ENCODE measurements at regions not wholly inside any gene's neighbourhood (a gene's known extent, or its start where the extent isn't known, plus 50 kb on each side); places are given as distances from the start of the nearest gene placed in this dataset.
"Not testable (repeated sequence)": the region's sequence is repeated elsewhere in the genome, so short reads cannot be mapped to it uniquely, and the experiment has no call there.

DNA sequence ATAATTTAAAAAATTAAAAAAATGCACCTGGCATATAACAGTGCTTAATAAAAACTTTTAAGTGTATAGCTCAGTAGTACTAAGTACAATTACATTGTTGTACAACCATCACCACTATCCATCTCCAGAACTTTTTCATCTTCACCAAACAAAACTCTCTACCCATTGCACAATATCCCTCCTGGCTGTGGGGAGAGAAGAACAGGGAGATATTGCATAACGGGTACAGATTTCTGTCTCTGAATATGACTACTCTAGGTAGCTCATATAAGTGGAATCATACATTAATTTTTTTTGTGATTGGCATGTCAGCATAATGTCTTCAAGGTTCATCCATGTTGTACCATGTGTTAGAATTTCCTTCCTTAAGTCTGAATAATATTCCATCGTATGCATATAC is 91.0 kb upstream of the PLAAT1 start (continued):
- no peak for TF ChIP-seq EZH2 (IDR thresholded peaks at IDR 0.05; ENCODE audit: low read depth, unreplicated experiment)

DNA sequence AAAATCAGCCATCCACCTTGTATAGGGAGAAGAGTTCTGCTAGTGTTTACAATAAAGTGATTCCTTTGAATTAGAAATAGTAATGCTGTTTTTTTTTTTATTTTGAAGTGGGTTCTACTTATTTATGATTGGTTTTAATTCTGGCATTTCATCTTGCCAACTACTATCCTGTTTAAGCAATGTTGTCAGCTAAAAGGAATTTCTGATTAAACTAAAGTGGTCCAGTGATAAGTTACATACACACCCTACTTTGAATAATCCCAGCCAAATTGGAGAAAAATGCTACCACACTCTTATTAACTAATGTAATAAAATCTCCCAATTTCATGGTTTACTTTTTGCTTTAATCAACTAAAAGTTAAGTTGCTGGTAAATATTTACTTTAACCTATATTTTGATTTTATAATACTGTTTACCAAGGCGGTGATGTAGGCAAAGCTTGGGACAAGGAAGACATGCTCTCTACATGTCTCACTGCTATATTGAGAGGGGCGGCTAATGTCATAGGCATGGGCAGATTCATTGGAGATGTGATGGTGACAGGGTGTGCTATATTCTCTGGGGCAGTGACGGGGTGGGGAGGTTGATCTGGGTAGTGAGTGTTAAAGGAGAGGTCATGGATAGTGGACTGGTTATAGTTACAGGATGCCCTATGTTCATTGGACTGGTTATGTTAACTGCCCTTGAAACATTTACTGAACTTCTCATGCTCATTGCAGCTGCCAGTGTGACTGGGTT is 85.8 kb upstream of the PLAAT1 start:
- not testable (repeated sequence) for H2AFZ ChIP-seq

DNA sequence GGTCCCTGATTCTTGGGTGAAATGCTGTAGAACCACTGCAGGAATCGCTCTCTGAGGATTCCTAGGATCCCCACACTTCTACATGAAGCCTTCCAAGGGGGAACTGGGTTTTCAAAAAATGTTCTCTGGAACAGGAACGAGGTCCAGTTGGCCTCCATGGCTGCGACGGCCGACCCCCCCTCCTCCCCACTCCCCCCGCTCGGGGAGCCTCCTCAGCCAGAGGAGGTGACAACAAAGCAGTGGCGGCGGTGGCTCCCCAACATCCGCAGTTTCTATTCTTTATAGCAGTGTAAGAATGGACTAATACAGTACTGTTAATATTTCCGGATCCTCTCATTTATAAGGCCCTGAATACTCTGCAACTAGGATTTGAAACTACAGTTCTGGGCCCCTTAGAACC is 84.0 kb upstream of the PLAAT1 start:
- Mint-ChIP-seq H3K9me3 (no peaks in the 10 kb centered on the region), H3K4me3 (no peak overlapping the region), H3K27ac (no peak overlapping the region), H3K4me1 (no peaks in the 10 kb centered on the region), H3K36me3 (ENCODE audit: low read depth) (no peaks in the 10 kb centered on the region), H3K27me3 (ENCODE audit: insufficient read depth, low read depth, poor library complexity) (peaks cover 1% of the 10 kb centered on the region)
- no peaks in the 10 kb centered on the region for H3K36me3 ChIP-seq (ENCODE audit: insufficient read depth)
- no peak overlapping the region for H3K4me3 ChIP-seq
- no peaks in the 10 kb centered on the region for H3K27me3 ChIP-seq (ENCODE audit: insufficient read depth)
- H3K4me1 ChIP-seq (ENCODE audit: insufficient read depth), result no peaks in the 10 kb centered on the region
- no peak overlapping the region for H3K4me2 ChIP-seq
- H3K9me2 ChIP-seq (ENCODE audit: insufficient read depth), result no peaks in the 10 kb centered on the region
- DNase-seq (ENCODE audit: low spot score), result no peak
- H3K27ac ChIP-seq (ENCODE audit: low read depth), result no peak overlapping the region
- H2AFZ ChIP-seq, result no peak overlapping the region
- no peaks in the 10 kb centered on the region for H3F3A ChIP-seq (replicated peaks; ENCODE audit: low read depth)
- no peak for ATAC-seq
- H3K79me2 ChIP-seq (replicated peaks; ENCODE audit: insufficient read depth), result no peaks in the 10 kb centered on the region
- no peaks in the 10 kb centered on the region for H4K20me1 ChIP-seq (replicated peaks; ENCODE audit: insufficient read depth)
- TF ChIP-seq, protein P1, sequence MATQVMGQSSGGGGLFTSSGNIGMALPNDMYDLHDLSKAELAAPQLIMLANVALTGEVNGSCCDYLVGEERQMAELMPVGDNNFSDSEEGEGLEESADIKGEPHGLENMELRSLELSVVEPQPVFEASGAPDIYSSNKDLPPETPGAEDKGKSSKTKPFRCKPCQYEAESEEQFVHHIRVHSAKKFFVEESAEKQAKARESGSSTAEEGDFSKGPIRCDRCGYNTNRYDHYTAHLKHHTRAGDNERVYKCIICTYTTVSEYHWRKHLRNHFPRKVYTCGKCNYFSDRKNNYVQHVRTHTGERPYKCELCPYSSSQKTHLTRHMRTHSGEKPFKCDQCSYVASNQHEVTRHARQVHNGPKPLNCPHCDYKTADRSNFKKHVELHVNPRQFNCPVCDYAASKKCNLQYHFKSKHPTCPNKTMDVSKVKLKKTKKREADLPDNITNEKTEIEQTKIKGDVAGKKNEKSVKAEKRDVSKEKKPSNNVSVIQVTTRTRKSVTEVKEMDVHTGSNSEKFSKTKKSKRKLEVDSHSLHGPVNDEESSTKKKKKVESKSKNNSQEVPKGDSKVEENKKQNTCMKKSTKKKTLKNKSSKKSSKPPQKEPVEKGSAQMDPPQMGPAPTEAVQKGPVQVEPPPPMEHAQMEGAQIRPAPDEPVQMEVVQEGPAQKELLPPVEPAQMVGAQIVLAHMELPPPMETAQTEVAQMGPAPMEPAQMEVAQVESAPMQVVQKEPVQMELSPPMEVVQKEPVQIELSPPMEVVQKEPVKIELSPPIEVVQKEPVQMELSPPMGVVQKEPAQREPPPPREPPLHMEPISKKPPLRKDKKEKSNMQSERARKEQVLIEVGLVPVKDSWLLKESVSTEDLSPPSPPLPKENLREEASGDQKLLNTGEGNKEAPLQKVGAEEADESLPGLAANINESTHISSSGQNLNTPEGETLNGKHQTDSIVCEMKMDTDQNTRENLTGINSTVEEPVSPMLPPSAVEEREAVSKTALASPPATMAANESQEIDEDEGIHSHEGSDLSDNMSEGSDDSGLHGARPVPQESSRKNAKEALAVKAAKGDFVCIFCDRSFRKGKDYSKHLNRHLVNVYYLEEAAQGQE (IDR thresholded peaks at IDR 0.05; ENCODE audit: unreplicated experiment), result no peak
- TF ChIP-seq ZNF331 (CRISPR knock-in tag; IDR thresholded peaks at IDR 0.05; ENCODE audit: low read depth) (no peak), EZH2 (IDR thresholded peaks at IDR 0.05; ENCODE audit: low read depth, unreplicated experiment) (no peak), CTCF (conservative IDR thresholded peaks at IDR 0.05; ENCODE audit: low read depth in 2 of 2) (no peak), EZH2phosphoT487 (IDR thresholded peaks at IDR 0.05; ENCODE audit: unreplicated experiment) (no peak), NANOG (IDR thresholded peaks at IDR 0.05; ENCODE audit: borderline replicate concordance) (no peak), CREB1 (CRISPR knock-in tag; IDR thresholded peaks at IDR 0.05; ENCODE audit: low read depth) (no peak), POLR2AphosphoS5 (IDR thresholded peaks at IDR 0.05; ENCODE audit: low read depth) (no peak), ETS1 (IDR thresholded peaks at IDR 0.05) (no peak), STAT1 (IDR thresholded peaks at IDR 0.05; ENCODE audit: unreplicated experiment) (no peak)

More for the DNA sequence above, 85.8 kb upstream of the PLAAT1 start:
- H3F3A ChIP-seq (replicated peaks; ENCODE audit: low read depth); H3K4me2 ChIP-seq; ATAC-seq; H3K9me2 ChIP-seq (ENCODE audit: insufficient read depth); H3K27ac Mint-ChIP-seq; H3K4me1 ChIP-seq (ENCODE audit: insufficient read depth); H3K27me3 ChIP-seq (ENCODE audit: insufficient read depth); H3K27ac ChIP-seq (ENCODE audit: low read depth); H3K27me3 Mint-ChIP-seq (ENCODE audit: insufficient read depth, low read depth, poor library complexity); H4K20me1 ChIP-seq (replicated peaks; ENCODE audit: insufficient read depth); H3K36me3 ChIP-seq (ENCODE audit: insufficient read depth); H3K4me3 ChIP-seq; H3K36me3 Mint-ChIP-seq (ENCODE audit: low read depth); H3K4me1 Mint-ChIP-seq; H3K79me2 ChIP-seq (replicated peaks; ENCODE audit: insufficient read depth); H3K9me3 Mint-ChIP-seq; H3K4me3 Mint-ChIP-seq; DNase-seq (ENCODE audit: low spot score): not testable (repeated sequence)
